Right ventricle myocardium inferior (tissue), 1 donor: ENCODE measurements at regions not wholly inside any gene's neighbourhood (a gene's known extent, or its start where the extent isn't known, plus 50 kb on each side); places are given as distances from the start of the nearest gene placed in this dataset.

ENCODE experiments used
- ATAC-seq: fragments of 200-7000 bp; cut with Tn5 transposase; one replicate; pipeline ENCODE4 v1.9.1; 2020; ENCODE audit warnings: mild to moderate bottlenecking, moderate library complexity
- DNase-seq: peaks from one replicate; pipeline ENCODE4 v3.0.0; 2021; ENCODE audit errors: missing footprints
- intact Hi-C: fragments of 100-400 bp; cut with DNase I; formaldehyde crosslinking; loops from one replicate; pipeline ENCODE4 v1.11.0; 2022
- donor health status: DM: no; HTN: yes; CAD: no; lungs with severe emphysema.

- intact Hi-C loops, result no loop called here
- DNase-seq (no peak), ATAC-seq (no peak)
These were observed 329.9 kb downstream of the CDC5L start for GRCh38 chr6:44717431-44717830.

GRCh38 chr6:44721954-44722578 lies 334.6 kb downstream of the CDC5L start:
- DNase-seq (no peak), ATAC-seq (peak; percentile 67)
- intact Hi-C loops, result no loop called here

- ATAC-seq (no peak), DNase-seq (no peak)
- intact Hi-C loops, result no loop called here
These were observed 335.2 kb downstream of the CDC5L start for GRCh38 chr6:44722736-44723135.

- intact Hi-C loops, result no loop called here
These were observed 336.1 kb downstream of the CDC5L start for GRCh38 chr6:44723439-44724197.

GRCh38 chr6:44725070-44725469 lies 337.6 kb downstream of the CDC5L start:
- intact Hi-C loops, result no loop called here
- no peak for ATAC-seq

More at GRCh38 chr6:44723439-44724197, 336.1 kb downstream of the CDC5L start:
- no peak for DNase-seq
- no peak for ATAC-seq

GRCh38 chr6:44727651-44728630 lies 340.4 kb downstream of the CDC5L start:
- DNase-seq, result no peak
- no peak for ATAC-seq
- intact Hi-C loops, result no loop called here

More at GRCh38 chr6:44725070-44725469, 337.6 kb downstream of the CDC5L start:
- DNase-seq, result no peak

- DNase-seq (no peak), ATAC-seq (no peak)
- intact Hi-C loops, result no loop called here
These were observed 343.4 kb downstream of the CDC5L start for GRCh38 chr6:44730771-44731391.

GRCh38 chr6:44731485-44732095 lies 344.1 kb downstream of the CDC5L start:
- ATAC-seq (no peak), DNase-seq (no peak)
- intact Hi-C loops, result no loop called here

GRCh38 chr6:44732243-44732642 lies 344.7 kb downstream of the CDC5L start:
- ATAC-seq (no peak), DNase-seq (no peak)
- intact Hi-C loops, result no loop called here

GRCh38 chr6:44733126-44733525 lies 345.6 kb downstream of the CDC5L start:
- DNase-seq (no peak), ATAC-seq (no peak)

GRCh38 chr6:44733868-44734267 lies 346.4 kb downstream of the CDC5L start:
- no peak for DNase-seq
- ATAC-seq, result peak; percentile 90
- intact Hi-C loops, result no loop called here

More at GRCh38 chr6:44733126-44733525, 345.6 kb downstream of the CDC5L start:
- intact Hi-C loops, result no loop called here

- no peak for DNase-seq
- no peak for ATAC-seq
- intact Hi-C loops, result no loop called here
These were observed 347.6 kb downstream of the CDC5L start for GRCh38 chr6:44734886-44735629.

GRCh38 chr6:44735630-44735963 lies 348.1 kb downstream of the CDC5L start:
- intact Hi-C loops, result no loop called here
- no peak for DNase-seq
- ATAC-seq, result no peak

- DNase-seq (no peak), ATAC-seq (no peak)
- intact Hi-C loops, result no loop called here
These were observed 349.8 kb downstream of the CDC5L start for GRCh38 chr6:44737341-44737740.

GRCh38 chr6:44737829-44738528 lies 350.5 kb downstream of the CDC5L start:
- ATAC-seq (no peak), DNase-seq (no peak)
- intact Hi-C loops, result no loop called here

- intact Hi-C loops, result no loop called here
- ATAC-seq (no peak), DNase-seq (no peak)
These were observed 351.2 kb downstream of the CDC5L start for GRCh38 chr6:44738601-44739146.

- ATAC-seq, result no peak
- intact Hi-C loops, result no loop called here
These were observed 351.7 kb downstream of the CDC5L start for GRCh38 chr6:44739181-44739580.

More at GRCh38 chr6:44739181-44739580, 351.7 kb downstream of the CDC5L start:
- DNase-seq, result no peak
